ENCODE measurements at regions not wholly inside any gene's neighbourhood (a gene's known extent, or its start where the extent isn't known, plus 50 kb on each side); places are given as distances from the start of the nearest gene placed in this dataset.
"Not testable (repeated sequence)": the region's sequence is repeated elsewhere in the genome, so short reads cannot be mapped to it uniquely, and the experiment has no call there.

- H3K4me1 ChIP-seq; H3K4me3 ChIP-seq; H3K9me3 ChIP-seq; H3K36me3 ChIP-seq; H3K27ac ChIP-seq; H3K27me3 ChIP-seq; intact Hi-C loops (cut with DNase I): not testable (repeated sequence)
- DNase-seq = peak in 2 of 3 donors; percentile 18 to 58
- peak in 1 of 4 donors; percentile 43 for ATAC-seq
- WGBS (ENCODE audit: insufficient coverage, low coverage, low lambda C conversion rate, missing lambda C conversion rate) = 50% methylated on average over 1 of the region's 1 CpG
Measured at GRCh38 chr21:9572782-9573181, 948.6 kb upstream of the TPTE start.

DNA sequence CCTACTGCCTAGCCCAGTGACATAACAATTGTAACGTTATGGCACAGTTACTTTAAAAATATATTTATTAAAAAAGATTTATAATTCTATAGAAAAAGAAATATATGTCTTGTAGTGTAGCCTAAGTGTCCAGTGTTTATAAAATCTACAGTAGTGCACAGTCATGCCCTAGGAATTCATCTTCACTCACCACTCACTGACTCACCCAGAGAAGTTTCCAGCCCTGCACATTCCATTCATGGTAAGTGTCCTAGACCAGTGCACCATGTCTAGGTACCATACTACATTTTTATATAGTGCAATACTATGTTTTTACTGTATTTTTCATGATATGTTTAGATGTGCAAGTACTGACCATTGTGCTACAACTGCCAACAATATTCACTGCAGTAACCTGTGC, 947.9 kb upstream of the TPTE start:
- H3K36me3 ChIP-seq; intact Hi-C loops (cut with DNase I); H3K4me3 ChIP-seq; H3K27me3 ChIP-seq; H3K9me3 ChIP-seq; H3K4me1 ChIP-seq; H3K27ac ChIP-seq; DNase-seq; ATAC-seq: not testable (repeated sequence)
- no CpG with 5 or more reads among the region's 1 CpG for whole genome bisulfite sequencing (ENCODE audit: insufficient coverage, low coverage, low lambda C conversion rate, missing lambda C conversion rate)

- ATAC-seq; intact Hi-C loops (cut with DNase I); DNase-seq; H3K9me3 ChIP-seq; H3K36me3 ChIP-seq; H3K4me3 ChIP-seq; H3K4me1 ChIP-seq; H3K27me3 ChIP-seq; H3K27ac ChIP-seq: not testable (repeated sequence)
- WGBS (ENCODE audit: insufficient coverage, low coverage, low lambda C conversion rate, missing lambda C conversion rate) = 79% methylated on average over 10 of the region's 17 CpGs
Measured at GRCh38 chr21:9579275-9579674, 942.1 kb upstream of the TPTE start.

- H3K4me3 ChIP-seq; H3K9me3 ChIP-seq; H3K4me1 ChIP-seq; H3K27ac ChIP-seq; ATAC-seq; intact Hi-C loops (cut with DNase I); H3K36me3 ChIP-seq; H3K27me3 ChIP-seq: not testable (repeated sequence)
- DNase-seq = peak in 1 of 3 donors; percentile 51
- 35% methylated on average over 2 of the region's 3 CpGs for WGBS (ENCODE audit: insufficient coverage, low coverage, low lambda C conversion rate, missing lambda C conversion rate)
Measured at GRCh38 chr21:9587941-9588340, 933.4 kb upstream of the TPTE start.

GRCh38 chr21:9592591-9592990, 928.8 kb upstream of the TPTE start:
- H3K27ac ChIP-seq; H3K27me3 ChIP-seq; H3K36me3 ChIP-seq; intact Hi-C loops (cut with DNase I); ATAC-seq; DNase-seq; H3K4me1 ChIP-seq; H3K4me3 ChIP-seq; H3K9me3 ChIP-seq: not testable (repeated sequence)
- 20% methylated on average over 1 of the region's 24 CpGs for WGBS (ENCODE audit: insufficient coverage, low coverage, low lambda C conversion rate, missing lambda C conversion rate)

DNA sequence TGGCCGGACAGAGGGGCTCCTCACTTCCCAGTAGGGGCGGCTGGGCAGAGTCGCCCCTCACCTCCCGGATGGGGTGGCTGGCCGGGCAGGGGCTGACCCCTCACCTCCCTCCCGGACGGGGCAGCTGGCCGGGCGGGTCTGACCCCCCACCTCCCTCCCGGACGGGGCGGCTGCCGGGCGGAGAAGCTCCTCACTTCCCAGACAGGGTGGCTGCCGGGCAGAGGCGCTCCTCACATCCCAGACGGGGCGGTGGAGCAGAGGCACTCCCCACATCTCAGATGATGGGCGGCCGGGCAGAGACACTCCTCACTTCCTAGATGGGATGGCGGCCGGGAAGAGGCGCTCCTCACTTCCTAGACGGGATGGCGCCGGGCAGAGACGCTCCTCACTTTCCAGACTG, 927.7 kb upstream of the TPTE start:
- no CpG with 5 or more reads among the region's 27 CpGs for WGBS (ENCODE audit: insufficient coverage, low coverage, low lambda C conversion rate, missing lambda C conversion rate)
- H3K4me3 ChIP-seq; H3K36me3 ChIP-seq; H3K4me1 ChIP-seq; H3K27me3 ChIP-seq; H3K27ac ChIP-seq; intact Hi-C loops (cut with DNase I); H3K9me3 ChIP-seq; ATAC-seq: not testable (repeated sequence)
- peak in 1 of 3 donors; percentile 53 for DNase-seq

GRCh38 chr21:9614011-9614410, 907.4 kb upstream of the TPTE start:
- intact Hi-C loops (cut with DNase I); H3K27ac ChIP-seq; H3K4me3 ChIP-seq; H3K27me3 ChIP-seq; H3K36me3 ChIP-seq; H3K9me3 ChIP-seq; H3K4me1 ChIP-seq; ATAC-seq; DNase-seq: not testable (repeated sequence)
- WGBS (ENCODE audit: insufficient coverage, low coverage, low lambda C conversion rate, missing lambda C conversion rate) = 75% methylated on average over 15 of the region's 23 CpGs

DNA sequence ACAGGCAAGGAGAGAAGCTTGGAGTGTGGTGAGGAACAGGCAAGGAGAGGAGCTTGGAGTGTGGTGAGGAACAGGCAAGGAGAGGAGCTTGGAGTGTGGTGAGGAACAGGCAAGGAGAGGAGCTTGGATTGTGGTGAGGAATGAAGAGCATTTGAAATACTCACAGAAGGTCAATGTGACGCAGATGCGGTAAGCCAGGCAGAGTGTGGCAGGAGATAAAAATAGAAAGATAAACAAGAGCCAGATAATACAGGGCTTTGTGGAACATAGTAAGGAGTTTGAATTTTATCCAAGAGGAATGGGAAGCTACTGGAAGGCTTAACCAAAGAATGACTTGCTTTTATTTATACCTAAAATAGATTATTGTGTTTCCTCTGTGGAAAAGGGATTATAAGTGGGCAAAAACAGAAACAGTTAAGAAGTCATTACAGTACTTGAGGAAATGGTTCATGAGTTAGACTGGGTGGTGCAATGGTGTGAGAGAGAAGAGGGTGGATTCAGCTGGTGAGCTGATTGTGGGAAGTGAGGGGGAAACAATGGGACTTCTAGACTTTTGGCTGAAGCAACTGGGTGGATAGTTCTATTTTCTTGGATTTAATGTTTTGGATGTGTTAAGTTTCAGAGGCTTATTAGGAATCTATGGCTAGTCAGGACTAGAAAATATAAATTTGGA, 900.1 kb upstream of the TPTE start:
- ATAC-seq; H3K9me3 ChIP-seq; H3K27ac ChIP-seq; H3K4me1 ChIP-seq; intact Hi-C loops (cut with DNase I); H3K36me3 ChIP-seq; H3K27me3 ChIP-seq; H3K4me3 ChIP-seq; DNase-seq: not testable (repeated sequence)
- WGBS (ENCODE audit: insufficient coverage, low coverage, low lambda C conversion rate, missing lambda C conversion rate) = no CpG with 5 or more reads among the region's 2 CpGs

DNA sequence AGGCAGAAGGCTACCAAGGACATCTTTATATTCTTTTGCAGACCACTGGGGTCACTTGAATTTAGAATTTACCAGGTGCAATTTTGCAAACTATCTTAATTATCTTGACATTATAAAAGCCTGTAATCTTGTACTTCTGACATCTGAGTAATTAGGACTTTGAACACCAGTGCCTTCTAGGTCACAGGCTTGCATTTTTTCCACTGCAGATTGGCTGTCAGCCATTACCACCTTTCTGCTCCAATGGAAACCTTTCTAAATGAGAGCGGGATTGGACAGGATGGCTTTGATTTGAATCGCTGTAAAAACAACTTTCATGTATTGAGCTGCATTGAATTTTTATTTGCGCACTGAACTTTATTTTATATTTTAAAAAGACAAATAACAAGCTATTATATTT, 893.3 kb upstream of the TPTE start:
- ATAC-seq; H3K36me3 ChIP-seq; DNase-seq; intact Hi-C loops (cut with DNase I); H3K9me3 ChIP-seq; H3K27ac ChIP-seq; H3K27me3 ChIP-seq; H3K4me3 ChIP-seq; H3K4me1 ChIP-seq: not testable (repeated sequence)
- 47% methylated on average over 3 of the region's 3 CpGs for WGBS (ENCODE audit: insufficient coverage, low coverage, low lambda C conversion rate, missing lambda C conversion rate)

DNA sequence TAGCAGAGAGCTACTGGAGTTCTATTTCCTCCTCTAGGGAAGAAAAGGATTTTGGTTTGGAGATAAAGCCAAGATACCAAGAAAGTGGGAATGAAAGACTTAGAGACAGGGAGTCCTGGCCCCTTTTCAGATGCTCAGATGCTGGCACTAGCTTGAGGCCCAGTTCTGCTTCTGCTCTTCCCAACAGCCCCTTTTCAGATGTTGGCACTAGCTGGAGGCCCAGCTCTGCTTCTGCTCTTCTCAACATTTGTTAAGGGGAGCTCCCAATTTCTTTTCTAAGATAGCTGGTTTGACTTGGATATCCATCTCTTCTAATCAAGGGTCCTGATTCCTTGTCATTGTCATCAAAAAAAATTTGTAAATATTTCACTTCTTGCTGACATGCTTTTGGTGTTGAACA, 874.0 kb upstream of the TPTE start:
- H3K9me3 ChIP-seq; H3K4me1 ChIP-seq; H3K27me3 ChIP-seq; H3K27ac ChIP-seq; H3K4me3 ChIP-seq; DNase-seq; intact Hi-C loops (cut with DNase I); H3K36me3 ChIP-seq: not testable (repeated sequence)
- ATAC-seq = peak in 2 of 4 donors; percentile 18 to 31

GRCh38 chr21:9648331-9648730, 873.1 kb upstream of the TPTE start:
- DNase-seq; H3K9me3 ChIP-seq; H3K36me3 ChIP-seq; H3K4me1 ChIP-seq; H3K27me3 ChIP-seq; intact Hi-C loops (cut with DNase I); H3K27ac ChIP-seq; ATAC-seq; H3K4me3 ChIP-seq: not testable (repeated sequence)

DNA sequence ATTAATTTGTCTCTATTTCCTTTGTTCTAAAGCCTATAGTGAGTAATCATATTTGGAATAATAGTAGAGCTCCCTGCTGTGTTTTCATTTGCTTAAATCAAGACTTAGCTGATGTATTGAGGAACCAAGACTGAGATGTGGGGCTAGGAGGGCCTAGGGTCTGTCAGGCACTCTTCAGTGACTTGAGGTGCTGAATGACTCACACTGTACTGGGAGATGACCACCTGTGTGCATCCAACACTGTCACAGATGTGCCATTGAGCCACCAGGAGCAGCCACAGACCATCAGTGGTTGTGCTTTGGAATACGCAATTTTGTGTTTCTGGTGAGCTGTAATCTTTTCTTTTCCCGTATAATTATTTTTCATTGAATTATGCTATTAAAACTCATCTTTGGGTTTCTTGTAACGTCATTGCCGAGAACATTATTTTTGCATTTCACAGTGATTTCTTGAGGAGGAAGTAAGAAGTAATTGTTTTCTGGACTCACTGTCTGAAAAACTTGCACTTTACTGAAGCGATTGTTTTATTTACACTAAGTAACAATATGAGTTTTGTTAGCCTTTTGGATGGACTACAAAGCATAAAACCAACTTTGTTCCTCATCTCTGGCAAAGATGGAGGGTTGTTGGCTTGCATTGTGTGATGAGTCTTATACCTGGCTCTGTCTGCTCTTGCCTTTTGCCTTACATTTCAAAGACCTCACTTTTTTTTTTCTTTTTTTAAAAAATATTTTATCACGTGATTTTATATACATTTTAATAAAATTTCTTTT, 872.2 kb upstream of the TPTE start:
- H3K27me3 ChIP-seq; intact Hi-C loops (cut with DNase I); H3K36me3 ChIP-seq; H3K9me3 ChIP-seq; H3K4me1 ChIP-seq; H3K27ac ChIP-seq; H3K4me3 ChIP-seq; DNase-seq: not testable (repeated sequence)
- 33% methylated on average over 6 of the region's 6 CpGs for WGBS (ENCODE audit: insufficient coverage, low coverage, low lambda C conversion rate, missing lambda C conversion rate)
- peak in 1 of 4 donors; percentile 15 for ATAC-seq
